K562 (cell line): ENCODE measurements at regions not wholly inside any gene's neighbourhood (a gene's known extent, or its start where the extent isn't known, plus 50 kb on each side); places are given as distances from the start of the nearest gene placed in this dataset.

ENCODE experiments used
- CBFA2T2 ChIP-seq: fragments of 450-650 bp; conservative IDR thresholded peaks from 2 replicates; pipeline ENCODE4 v1.6.1; 2017; ENCODE audit warnings: mild to moderate bottlenecking
- CLOCK ChIP-seq: fragments of 250-450 bp; sonication (Bioruptor Pico); IDR thresholded peaks from 2 replicates; pipeline ENCODE4 v1.4.0; 2020; ENCODE audit warnings: mild to moderate bottlenecking, moderate library complexity, borderline replicate concordance
- HNRNPL ChIP-seq: fragments of 200-400 bp; formaldehyde crosslinking; IDR thresholded peaks from 2 replicates; pipeline ENCODE4 v1.6.1; 2017; ENCODE audit warnings: low read depth, mild to moderate bottlenecking, low read length
- ILK ChIP-seq: fragments of 450-650 bp; IDR thresholded peaks from 2 replicates; pipeline ENCODE4 v1.6.1; 2016; ENCODE audit warnings: missing genetic modification characterization, low read depth, mild to moderate bottlenecking, missing compliant biosample characterization, moderate library complexity, borderline replicate concordance
- JUN ChIP-seq, 2 experiments: sonication (generic) in 1 of 2; formaldehyde crosslinking in 1 of 2; IDR thresholded peaks; 2 replicates each; pipeline versions ENCODE4 v1.6.1 to v1.8.0; 2012 to 2022; ENCODE audit warnings: borderline replicate concordance in 2 of 2, mild to moderate bottlenecking in 2 of 2, improper control_type of control experiment in 1 of 2, low read depth in 1 of 2, low read length in 1 of 2, missing genetic modification reagents in 1 of 2
- MYC ChIP-seq, 2 experiments: fragments of 250-450 bp in 1 of 2; sonication (Bioruptor Pico) in 1 of 2; IDR thresholded peaks; 2 replicates each; pipeline versions ENCODE4 v1.5.1 to v1.6.1; 2012 to 2021; ENCODE audit warnings: low read depth in 2 of 2, borderline replicate concordance in 1 of 2, improper control_type of control experiment in 1 of 2, low read length in 1 of 2, mild to moderate bottlenecking in 1 of 2, moderate library complexity in 1 of 2
- PBX2 ChIP-seq, 2 experiments: IDR thresholded peaks in 1 of 2; conservative IDR thresholded peaks in 1 of 2; 2 replicates each; pipeline ENCODE4 v1.6.1; 2016; ENCODE audit warnings: low read depth in 2 of 2, mild to moderate bottlenecking in 1 of 2, missing compliant biosample characterization in 1 of 2, missing genetic modification characterization in 1 of 2, moderate library complexity in 1 of 2
- SNRNP70 ChIP-seq: fragments of 200-400 bp; formaldehyde crosslinking; optimal IDR thresholded peaks from 2 replicates; pipeline ENCODE3; 2017; ENCODE audit warnings: low read depth, low read length
- ZFX ChIP-seq: sonication (generic); formaldehyde crosslinking; IDR thresholded peaks from 2 replicates; pipeline ENCODE4 v1.8.0; 2022; ENCODE audit warnings: mild to moderate bottlenecking, missing genetic modification reagents, moderate library complexity
- ZNF398 ChIP-seq: fragments of 250-450 bp; sonication (Bioruptor Pico); IDR thresholded peaks from 2 replicates; pipeline ENCODE4 v1.8.0; 2021; ENCODE audit warnings: moderate library complexity, mild to moderate bottlenecking, inconsistent platforms
- ZNF592 ChIP-seq: fragments of 450-650 bp; IDR thresholded peaks from 2 replicates; pipeline ENCODE4 v1.6.1; 2017; ENCODE audit warnings: antibody characterized with exemption, mild to moderate bottlenecking
- ZNF764 ChIP-seq: fragments of 250-450 bp; sonication (Bioruptor Pico); IDR thresholded peaks from 2 replicates; pipeline ENCODE4 v1.4.0; 2020; ENCODE audit warnings: low read depth, mild to moderate bottlenecking, moderate library complexity

GRCh38 chr17:45579529-45580495 lies 89.3 kb upstream of the PLEKHM1 start (continued):
- no peak for TF ChIP-seq PBX2 (CRISPR knock-in tag; IDR thresholded peaks at IDR 0.05; ENCODE audit: low read depth)
- peak; percentile 90 for TF ChIP-seq PBX2 (tag; conservative IDR thresholded peaks at IDR 0.05; ENCODE audit: low read depth)
- no peak for TF ChIP-seq JUN (IDR thresholded peaks at IDR 0.05; ENCODE audit: borderline replicate concordance, low read depth, low read length)
- no peak for TF ChIP-seq JUN (CRISPR knock-in tag; IDR thresholded peaks at IDR 0.05; ENCODE audit: borderline replicate concordance)
- TF ChIP-seq CBFA2T2 = no peak
- TF ChIP-seq ZNF398 (CRISPR knock-in tag) = no peak
- no peak for TF ChIP-seq SNRNP70
- no peak for TF ChIP-seq ZFX (CRISPR knock-in tag)
- TF ChIP-seq HNRNPL = no peak
- TF ChIP-seq CLOCK = no peak
- TF ChIP-seq ZNF592 = no peak
- TF ChIP-seq ILK (tag) = no peak
- no peak for TF ChIP-seq ZNF764 (CRISPR knock-in tag)
- peak; percentile 36; the same call in 1 of the 2 replicates for TF ChIP-seq MYC (IDR thresholded peaks at IDR 0.05; ENCODE audit: low read depth, low read length)
- TF ChIP-seq MYC (CRISPR knock-in tag; IDR thresholded peaks at IDR 0.05; ENCODE audit: borderline replicate concordance, low read depth) = no peak
